ENCODE measurements at regions not wholly inside any gene's neighbourhood (a gene's known extent, or its start where the extent isn't known, plus 50 kb on each side); places are given as distances from the start of the nearest gene placed in this dataset.

DNA sequence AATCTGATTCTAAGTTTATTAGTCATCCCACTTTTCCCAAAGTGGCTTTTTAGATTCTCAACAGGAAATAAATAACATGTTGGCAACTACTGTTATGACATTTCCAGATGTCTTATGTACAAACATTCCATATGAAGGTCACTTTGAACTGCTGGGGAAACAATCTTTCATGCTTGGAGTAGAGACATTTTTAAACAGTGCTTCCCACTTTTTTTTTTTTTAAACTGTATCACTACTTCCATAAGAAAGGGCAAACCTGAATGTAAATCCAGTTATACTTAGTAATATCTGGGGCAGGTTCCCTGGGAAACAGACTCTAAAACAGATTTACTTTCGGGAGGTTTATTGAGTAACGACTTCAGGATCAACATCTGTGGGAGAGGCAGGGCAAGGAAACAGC, 473.8 kb downstream of the TAFA4 start:
- no peak for TF ChIP-seq SIN3A (IDR thresholded peaks at IDR 0.05; ENCODE audit: borderline replicate concordance, insufficient read depth, low read length)
- no peak for TF ChIP-seq TAF1 (IDR thresholded peaks at IDR 0.05; ENCODE audit: borderline replicate concordance, insufficient read depth, low read length)
- TF ChIP-seq POLR2AphosphoS5 (IDR thresholded peaks at IDR 0.05; ENCODE audit: low read depth, low read length), result no peak
